BE2C (cell line): ENCODE measurements at regions not wholly inside any gene's neighbourhood (a gene's known extent, or its start where the extent isn't known, plus 50 kb on each side); places are given as distances from the start of the nearest gene placed in this dataset.

ENCODE experiments used
- DNase-seq: peaks from one replicate; pipeline ENCODE4 v3.0.0-alpha.2; 2020
- H3K27me3 ChIP-seq: fragments of 250-450 bp; sonication (Bioruptor Pico); 2 replicates; pipeline ENCODE4 v1.5.1; 2020; ENCODE audit warnings: mild to moderate bottlenecking
- H3K36me3 ChIP-seq: fragments of 250-450 bp; sonication (Bioruptor Pico); 2 replicates; pipeline ENCODE4 v1.5.1; 2020; ENCODE audit warnings: mild to moderate bottlenecking
- H3K4me1 ChIP-seq: fragments of 250-450 bp; sonication (Bioruptor Pico); 2 replicates; pipeline ENCODE4 v1.5.1; 2020
- H3K4me3 ChIP-seq: 2 replicates; pipeline ENCODE4 v1.5.1; 2011; ENCODE audit warnings: low read depth, low read length
- H3K9me3 ChIP-seq: fragments of 250-450 bp; sonication (Bioruptor Pico); 2 replicates; pipeline ENCODE4 v1.5.1; 2020
- TF ChIP-seq, protein P1 (sequence below): IDR thresholded peaks from 2 replicates; pipeline ENCODE4 v1.5.1; 2012; ENCODE audit warnings: mild to moderate bottlenecking, low read depth, low read length

DNA sequence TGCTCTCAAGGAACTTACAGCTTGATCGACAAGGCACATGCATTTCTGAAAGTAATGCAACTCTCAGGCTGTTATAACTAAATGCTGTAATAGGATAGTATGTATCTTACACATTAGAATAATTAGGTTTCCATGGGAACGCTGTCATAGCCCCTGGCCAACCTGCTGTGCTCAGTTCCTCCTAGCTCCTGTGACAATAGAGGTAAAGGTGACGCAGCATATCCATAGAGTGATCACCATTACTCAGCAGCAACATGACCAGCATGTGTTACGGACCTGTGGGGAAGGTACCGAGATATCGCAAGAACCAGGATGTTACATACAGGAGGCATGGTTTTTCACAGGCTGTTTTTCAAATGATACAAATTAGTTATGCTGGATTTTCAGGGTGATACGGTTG is 150.7 kb downstream of the CAND1 start:
- TF ChIP-seq, protein P1, sequence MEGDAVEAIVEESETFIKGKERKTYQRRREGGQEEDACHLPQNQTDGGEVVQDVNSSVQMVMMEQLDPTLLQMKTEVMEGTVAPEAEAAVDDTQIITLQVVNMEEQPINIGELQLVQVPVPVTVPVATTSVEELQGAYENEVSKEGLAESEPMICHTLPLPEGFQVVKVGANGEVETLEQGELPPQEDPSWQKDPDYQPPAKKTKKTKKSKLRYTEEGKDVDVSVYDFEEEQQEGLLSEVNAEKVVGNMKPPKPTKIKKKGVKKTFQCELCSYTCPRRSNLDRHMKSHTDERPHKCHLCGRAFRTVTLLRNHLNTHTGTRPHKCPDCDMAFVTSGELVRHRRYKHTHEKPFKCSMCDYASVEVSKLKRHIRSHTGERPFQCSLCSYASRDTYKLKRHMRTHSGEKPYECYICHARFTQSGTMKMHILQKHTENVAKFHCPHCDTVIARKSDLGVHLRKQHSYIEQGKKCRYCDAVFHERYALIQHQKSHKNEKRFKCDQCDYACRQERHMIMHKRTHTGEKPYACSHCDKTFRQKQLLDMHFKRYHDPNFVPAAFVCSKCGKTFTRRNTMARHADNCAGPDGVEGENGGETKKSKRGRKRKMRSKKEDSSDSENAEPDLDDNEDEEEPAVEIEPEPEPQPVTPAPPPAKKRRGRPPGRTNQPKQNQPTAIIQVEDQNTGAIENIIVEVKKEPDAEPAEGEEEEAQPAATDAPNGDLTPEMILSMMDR: no peak
- no peak overlapping the region for H3K4me3 ChIP-seq
- no peaks in the 10 kb centered on the region for H3K9me3 ChIP-seq
- no peaks in the 10 kb centered on the region for H3K36me3 ChIP-seq
- no peaks in the 10 kb centered on the region for H3K27me3 ChIP-seq
- no peak for DNase-seq
- H3K4me1 ChIP-seq: no peaks in the 10 kb centered on the region

DNA sequence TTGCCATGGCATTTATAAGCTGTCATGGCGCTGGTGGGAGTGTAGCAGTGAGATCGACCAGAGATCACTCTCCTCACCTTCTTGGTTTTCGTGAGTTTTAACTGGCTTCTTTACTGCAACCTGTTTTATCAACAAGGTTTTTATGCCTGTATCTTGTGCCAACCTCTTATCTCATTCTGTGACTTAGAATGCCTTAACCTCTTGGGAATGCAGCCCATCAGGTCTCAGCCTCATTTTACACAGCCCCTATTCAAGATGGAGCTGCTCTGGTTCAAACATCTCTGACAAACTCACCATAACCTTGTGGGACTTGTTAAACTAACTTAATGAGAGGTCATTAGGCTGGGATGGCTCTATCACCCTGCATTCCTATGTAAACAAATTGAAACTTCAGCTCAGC is 151.3 kb downstream of the CAND1 start:
- Histone ChIP-seq H3K27me3 (no peaks in the 10 kb centered on the region), H3K9me3 (no peaks in the 10 kb centered on the region), H3K4me3 (no peak overlapping the region), H3K36me3 (no peaks in the 10 kb centered on the region), H3K4me1 (no peaks in the 10 kb centered on the region)
- TF ChIP-seq, protein P1: no peak
- no peak for DNase-seq

DNA sequence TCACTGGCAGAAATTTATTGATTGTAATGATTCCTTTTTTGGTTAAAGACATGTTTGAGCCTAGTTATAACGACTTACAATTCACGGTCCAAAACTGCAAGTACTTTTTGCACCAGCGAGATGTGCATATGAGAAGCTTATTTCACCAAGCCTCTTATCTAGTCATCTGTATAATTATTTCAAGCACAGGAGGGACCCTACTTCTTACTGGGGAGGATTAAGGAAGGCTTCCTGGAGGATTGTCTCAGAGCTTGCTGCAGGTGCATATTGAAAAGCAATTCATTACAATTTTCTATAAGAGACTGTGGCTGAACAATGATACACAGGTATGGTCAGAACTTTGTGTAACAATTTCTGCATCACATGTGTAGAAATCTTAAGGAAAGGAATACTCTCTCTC is 152.9 kb downstream of the CAND1 start:
- TF ChIP-seq, protein P1: no peak
- no peaks in the 10 kb centered on the region for H3K4me1 ChIP-seq
- no peaks in the 10 kb centered on the region for H3K27me3 ChIP-seq
- DNase-seq: no peak
- H3K9me3 ChIP-seq: no peaks in the 10 kb centered on the region
- H3K36me3 ChIP-seq: no peaks in the 10 kb centered on the region
- H3K4me3 ChIP-seq: no peak overlapping the region

DNA sequence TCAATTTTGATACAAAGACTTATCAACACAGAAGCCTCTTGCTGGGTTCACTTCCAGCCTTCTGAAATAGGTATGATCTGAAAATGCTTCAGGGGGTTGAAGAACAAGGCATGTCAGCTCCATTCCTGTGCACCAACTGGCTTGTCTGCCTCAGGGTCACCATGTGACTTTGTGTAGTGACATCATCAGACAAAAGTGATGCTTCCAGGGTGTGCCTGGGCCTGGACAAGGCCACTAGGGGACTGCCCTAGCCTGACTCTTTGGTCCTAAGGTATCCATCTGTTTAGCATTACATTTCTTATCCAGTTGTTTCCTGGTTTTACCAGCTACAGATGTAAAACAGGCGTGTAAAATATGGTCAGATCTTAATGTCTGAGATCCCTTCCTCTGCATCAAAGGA is 155.6 kb downstream of the CAND1 start:
- TF ChIP-seq, protein P1: no peak
- no peaks in the 10 kb centered on the region for H3K27me3 ChIP-seq
- no peaks in the 10 kb centered on the region for H3K9me3 ChIP-seq
- H3K4me3 ChIP-seq: no peak overlapping the region
- no peaks in the 10 kb centered on the region for H3K36me3 ChIP-seq
- DNase-seq: no peak
- H3K4me1 ChIP-seq: no peaks in the 10 kb centered on the region

DNA sequence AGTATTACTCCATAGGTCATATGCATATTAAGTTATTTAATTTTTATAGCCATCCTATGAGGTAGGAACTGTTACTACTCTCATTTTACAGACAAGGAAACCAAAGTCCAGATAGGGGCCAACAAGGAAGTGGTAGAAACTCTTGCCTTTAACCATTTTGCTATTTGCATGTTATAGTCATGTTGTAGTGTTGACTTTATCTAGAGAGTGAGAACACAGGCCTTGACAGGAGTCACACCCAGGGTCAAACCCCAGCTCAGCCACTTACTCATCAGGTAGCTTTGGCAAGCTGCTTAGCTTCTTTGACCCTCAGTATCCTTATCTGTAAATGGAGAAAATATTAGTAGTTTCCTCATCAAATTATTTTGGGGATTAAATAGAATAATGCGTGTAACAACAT is 156.2 kb downstream of the CAND1 start:
- DNase-seq: no peak
- H3K27me3 ChIP-seq: no peaks in the 10 kb centered on the region
- no peaks in the 10 kb centered on the region for H3K9me3 ChIP-seq
- no peaks in the 10 kb centered on the region for H3K4me1 ChIP-seq
- H3K36me3 ChIP-seq: no peaks in the 10 kb centered on the region
- no peak overlapping the region for H3K4me3 ChIP-seq
- TF ChIP-seq, protein P1: no peak

DNA sequence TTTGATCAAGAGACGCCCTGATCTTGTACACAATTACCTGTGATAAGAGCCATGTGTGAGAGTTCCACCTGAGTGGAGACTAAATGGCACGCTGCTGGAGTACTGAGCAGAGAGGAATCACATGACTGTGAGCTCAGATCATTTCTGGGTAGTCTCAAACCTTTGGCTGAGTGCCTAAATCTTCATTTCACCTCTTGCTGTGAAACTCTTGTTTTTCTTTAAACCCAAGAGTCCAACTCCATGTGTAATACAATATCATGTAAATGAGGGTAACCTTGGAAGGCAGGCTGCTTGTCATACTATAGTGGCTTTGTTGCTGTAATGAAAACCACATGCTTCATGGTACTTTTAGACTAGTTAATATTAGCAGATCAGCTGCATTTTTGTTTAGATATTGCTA is 156.9 kb downstream of the CAND1 start:
- Histone ChIP-seq H3K27me3 (no peaks in the 10 kb centered on the region), H3K4me1 (no peaks in the 10 kb centered on the region), H3K36me3 (no peaks in the 10 kb centered on the region), H3K9me3 (no peaks in the 10 kb centered on the region), H3K4me3 (no peak overlapping the region)
- DNase-seq: no peak
- TF ChIP-seq, protein P1: no peak
